Stimulated activated CD4-positive, alpha-beta T cell treated with anti-CD3 and anti-CD28 coated beads, TNF-alpha, amount 100 ng/mL, for 24 hours (primary cell): ENCODE measurements at regions not wholly inside any gene's neighbourhood (a gene's known extent, or its start where the extent isn't known, plus 50 kb on each side); places are given as distances from the start of the nearest gene placed in this dataset.
"Not testable (repeated sequence)": the region's sequence is repeated elsewhere in the genome, so short reads cannot be mapped to it uniquely, and the experiment has no call there.

Source experiments
- DNase-seq, 3 experiments: peaks; one replicate each; pipeline ENCODE4 v3.0.0-alpha.2; 2020; ENCODE audit warnings: low read depth in 3 of 3

- no peak for DNase-seq
These were observed 403.8 kb downstream of the SEC14L1 start for GRCh38 chr17:77544347-77545110.

GRCh38 chr17:77546772-77547241 is 406.0 kb downstream of the SEC14L1 start:
- no peak for DNase-seq

- no peak for DNase-seq
These were observed 408.2 kb downstream of the SEC14L1 start for GRCh38 chr17:77548967-77549366.

- no peak for DNase-seq
These were observed 408.7 kb upstream of the TNRC6C start for GRCh38 chr17:77549726-77550366.

- DNase-seq: no peak
These were observed 404.9 kb upstream of the TNRC6C start for GRCh38 chr17:77553459-77554066.

- DNase-seq: no peak
These were observed 403.3 kb upstream of the TNRC6C start for GRCh38 chr17:77555121-77555591.

GRCh38 chr17:77555741-77556291 is 402.7 kb upstream of the TNRC6C start:
- no peak for DNase-seq

GRCh38 chr17:77556383-77557061 is 402.0 kb upstream of the TNRC6C start:
- no peak for DNase-seq

GRCh38 chr17:77558846-77559626 is 399.5 kb upstream of the TNRC6C start:
- DNase-seq: no peak

- DNase-seq: no peak
These were observed 398.1 kb upstream of the TNRC6C start for GRCh38 chr17:77560381-77560780.

GRCh38 chr17:77560841-77561240 is 397.7 kb upstream of the TNRC6C start:
- no peak for DNase-seq

GRCh38 chr17:77562361-77562760 is 396.1 kb upstream of the TNRC6C start:
- not testable (repeated sequence) for DNase-seq

GRCh38 chr17:77563439-77564102 is 394.9 kb upstream of the TNRC6C start:
- DNase-seq: no peak

- DNase-seq: no peak
These were observed 394.1 kb upstream of the TNRC6C start for GRCh38 chr17:77564278-77564920.

GRCh38 chr17:77565166-77565565 is 393.3 kb upstream of the TNRC6C start:
- no peak for DNase-seq

GRCh38 chr17:77566151-77566550 is 392.4 kb upstream of the TNRC6C start:
- no peak for DNase-seq

GRCh38 chr17:77566566-77567138 is 391.9 kb upstream of the TNRC6C start:
- no peak for DNase-seq

GRCh38 chr17:77568540-77568939 is 390.0 kb upstream of the TNRC6C start:
- DNase-seq: no peak

- no peak for DNase-seq
These were observed 388.5 kb upstream of the TNRC6C start for GRCh38 chr17:77569846-77570564.
